ENCODE measurements at regions not wholly inside any gene's neighbourhood (a gene's known extent, or its start where the extent isn't known, plus 50 kb on each side); places are given as distances from the start of the nearest gene placed in this dataset.

GRCh38 chr14:49971156-49972130, 78.6 kb downstream of the ARF6 start:
- no peak for DNase-seq

DNA sequence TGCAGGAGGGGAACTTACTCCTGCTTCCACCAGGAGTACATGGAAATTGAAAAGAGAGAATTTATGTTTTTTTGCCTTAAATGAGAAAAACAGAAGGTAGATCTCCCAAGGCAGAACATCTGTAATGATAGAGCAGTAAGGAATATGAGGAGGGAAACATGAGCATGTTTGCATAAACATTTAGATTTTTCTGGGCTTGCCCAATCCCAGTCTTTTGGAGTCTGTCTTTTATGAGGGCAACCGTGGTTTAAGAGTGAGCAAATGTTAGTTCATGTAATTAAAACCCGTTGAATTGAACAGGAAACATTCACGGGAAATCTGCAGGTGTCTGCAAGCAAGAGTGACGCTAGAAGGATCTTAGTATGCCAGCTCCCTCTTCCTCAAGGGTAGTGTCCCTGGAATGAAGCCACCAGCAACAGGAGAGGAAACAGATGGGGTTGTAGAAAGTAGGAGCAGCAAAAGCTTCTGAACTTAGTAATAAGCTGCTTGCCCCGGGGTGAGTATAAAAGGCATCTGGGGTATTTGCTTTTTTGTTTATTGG, 79.3 kb downstream of the ARF6 start:
- no peak for DNase-seq

- DNase-seq, result no peak
Observed at GRCh38 chr14:49972823-49973222, 79.9 kb downstream of the ARF6 start.

GRCh38 chr14:49975276-49975675, 82.4 kb downstream of the ARF6 start:
- no peak for DNase-seq

DNA sequence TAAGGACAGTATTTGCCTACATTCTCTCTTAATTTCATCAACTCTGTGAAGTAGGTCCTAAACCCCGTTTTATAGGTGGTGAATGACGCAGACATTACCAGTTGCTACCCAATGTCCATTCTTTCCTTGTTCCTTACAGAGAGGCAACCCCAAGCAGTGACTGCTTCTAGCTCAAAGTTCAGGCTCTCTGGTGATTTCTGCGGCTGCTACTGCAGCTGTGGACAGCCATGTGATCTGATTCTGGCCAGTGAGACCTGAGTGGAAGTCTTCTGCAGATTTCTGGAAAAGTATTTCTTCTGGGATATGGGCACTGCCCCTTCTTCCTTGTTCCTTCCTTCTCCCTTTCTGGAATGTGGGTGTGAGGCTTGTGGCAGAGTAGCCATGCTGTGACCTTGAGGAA, 82.9 kb downstream of the ARF6 start:
- no peak for DNase-seq

DNA sequence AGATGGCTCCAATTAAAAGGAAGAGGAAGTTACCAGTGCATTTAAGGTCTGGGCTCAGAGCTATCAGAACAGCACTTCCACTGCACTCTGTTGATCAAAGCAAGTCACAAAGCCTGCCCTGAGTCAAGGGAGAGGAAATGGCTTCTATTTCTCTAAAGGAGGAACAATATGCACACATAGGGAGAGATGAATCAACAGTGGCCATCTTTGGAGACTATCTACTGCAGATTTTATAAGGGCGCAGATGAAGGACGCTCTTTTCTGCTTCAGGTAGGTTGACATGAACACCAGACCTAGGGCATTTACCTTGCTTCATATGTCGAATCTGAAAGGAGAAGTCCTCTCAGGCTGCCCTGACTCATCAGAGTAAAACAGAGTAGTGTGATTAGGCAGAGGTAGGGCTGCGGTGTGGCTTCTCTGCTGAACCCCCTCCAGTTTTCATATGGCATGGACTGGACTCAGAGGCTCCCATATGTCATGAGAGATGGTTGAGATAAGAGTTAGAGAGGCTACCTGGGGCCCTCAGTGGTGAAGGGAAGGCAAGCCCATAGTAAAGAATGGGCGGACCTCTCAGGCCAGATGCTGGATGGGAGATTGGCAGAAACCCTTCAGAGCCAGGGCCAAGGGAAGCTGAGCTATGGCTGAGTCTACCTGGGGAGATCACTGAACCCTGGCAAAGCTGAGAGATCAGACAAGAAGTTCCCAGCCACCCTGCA, 84.4 kb downstream of the ARF6 start:
- no peak for DNase-seq

GRCh38 chr14:49980027-49980426, 87.1 kb downstream of the ARF6 start:
- DNase-seq, result no peak

DNA sequence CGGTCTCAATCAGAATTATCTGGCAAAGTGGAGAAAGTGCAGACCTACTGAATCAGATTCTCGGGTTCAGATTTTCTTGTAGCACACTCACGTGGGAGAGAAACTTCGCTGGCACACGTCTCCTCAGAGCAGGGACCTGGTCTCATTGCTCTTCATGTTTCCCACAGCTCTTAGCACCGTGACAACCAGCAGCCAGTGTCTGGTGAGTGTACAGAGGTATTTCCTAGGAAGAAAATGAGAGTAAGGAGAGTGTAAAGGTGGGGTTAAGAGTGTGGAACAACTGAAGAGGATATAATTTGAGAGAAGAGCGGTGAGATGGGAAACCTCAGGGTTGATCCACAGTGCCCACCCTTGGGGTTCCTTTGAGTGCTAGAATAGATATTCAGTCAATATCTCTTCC, 89.2 kb downstream of the ARF6 start:
- DNase-seq, result no peak

GRCh38 chr14:49982501-49982951, 89.6 kb downstream of the ARF6 start:
- no peak for DNase-seq

DNA sequence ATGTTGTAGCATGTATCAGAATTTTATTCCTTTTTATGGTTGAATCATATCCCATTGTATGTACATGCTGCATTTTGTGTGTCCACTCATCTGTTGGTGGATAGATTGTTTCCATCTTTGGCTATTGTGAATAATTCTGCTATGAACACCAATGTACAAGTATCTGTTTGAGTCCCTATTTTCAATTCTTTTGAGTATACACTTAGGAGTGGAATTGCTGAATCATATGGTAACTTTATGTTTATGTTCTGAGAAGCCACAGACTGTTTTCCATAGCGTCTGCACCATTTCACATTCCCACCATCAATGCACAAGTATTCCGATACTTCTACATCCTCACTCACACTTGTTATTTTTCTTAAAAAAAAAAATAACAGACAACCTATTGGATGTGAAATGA, 91.5 kb downstream of the ARF6 start:
- no peak for DNase-seq

DNA sequence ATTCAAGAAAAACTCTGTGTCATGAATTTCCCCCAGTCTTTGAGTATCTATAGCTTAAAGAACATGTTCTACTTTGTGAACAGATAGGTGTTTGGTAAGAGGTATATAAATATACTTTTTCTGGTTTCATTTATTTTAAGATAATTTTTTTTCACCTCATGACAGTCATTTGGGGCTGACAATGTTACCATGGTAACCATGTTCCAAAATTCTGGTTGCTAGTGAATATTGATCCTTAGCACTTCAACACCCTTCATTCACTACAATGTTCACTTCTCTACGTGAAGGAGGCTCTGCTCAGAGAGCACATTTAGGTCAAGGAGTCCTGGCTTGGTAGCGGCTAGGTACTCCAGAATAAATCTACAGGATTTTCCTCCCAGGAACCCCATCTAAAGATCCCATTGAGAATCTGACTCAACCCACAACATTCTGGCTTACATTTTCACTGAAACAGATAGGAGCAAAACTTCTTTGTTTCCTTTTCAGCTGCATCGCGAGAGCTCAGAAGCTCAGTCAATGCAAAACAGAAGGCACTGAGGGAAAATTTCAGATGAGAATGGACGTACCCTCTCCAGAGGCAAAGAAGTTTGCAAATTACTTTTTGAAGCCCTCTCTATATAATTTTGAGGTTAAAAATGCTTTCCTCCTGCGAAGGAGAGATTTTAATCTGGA, 93.6 kb downstream of the ARF6 start:
- DNase-seq, result no peak

DNA sequence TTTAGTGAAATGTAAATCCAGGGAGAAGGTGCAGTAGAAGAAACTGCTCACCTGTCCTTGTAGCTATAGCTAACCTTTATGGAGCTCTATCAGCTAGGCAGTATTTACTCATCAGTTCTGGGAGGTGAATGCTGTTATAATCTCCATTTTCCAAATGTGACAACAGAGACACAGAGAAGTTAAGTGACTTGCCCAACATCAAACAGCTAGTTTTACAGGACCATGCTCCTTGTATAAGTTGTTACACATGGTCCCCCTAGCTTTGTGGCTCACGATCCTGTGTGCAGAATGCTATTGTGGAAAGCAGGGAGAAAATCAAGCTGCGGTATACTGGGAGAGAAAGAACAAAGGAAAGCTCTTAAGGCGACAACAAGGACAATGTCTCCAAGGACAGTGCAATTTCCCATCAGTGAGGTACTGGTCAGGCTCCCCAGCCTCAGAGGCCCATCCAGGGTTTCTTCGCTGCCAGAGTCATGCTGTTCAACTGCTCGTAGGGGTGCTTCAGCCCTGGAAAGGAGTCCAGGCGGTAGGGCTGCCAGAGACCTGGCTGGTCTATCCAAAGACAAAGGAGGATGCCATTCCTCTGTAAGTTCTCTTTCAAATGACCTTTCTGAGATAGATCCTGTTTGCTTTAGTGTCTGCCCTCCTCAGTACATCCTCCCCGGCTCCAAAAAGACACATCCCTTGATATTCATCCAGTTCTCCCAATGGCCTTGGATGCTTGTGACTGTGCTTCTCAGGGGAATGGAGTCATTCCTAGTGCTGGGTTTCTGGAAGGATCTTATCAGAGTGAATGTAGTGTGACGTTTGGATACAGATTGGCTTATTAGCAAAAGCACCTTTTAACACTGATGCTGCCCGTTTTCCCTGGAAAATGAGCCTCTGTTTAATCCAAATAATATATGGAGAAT, 95.5 kb downstream of the ARF6 start:
- no peak for DNase-seq

GRCh38 chr14:49989966-49990365, 97.1 kb downstream of the ARF6 start:
- no peak for DNase-seq

DNA sequence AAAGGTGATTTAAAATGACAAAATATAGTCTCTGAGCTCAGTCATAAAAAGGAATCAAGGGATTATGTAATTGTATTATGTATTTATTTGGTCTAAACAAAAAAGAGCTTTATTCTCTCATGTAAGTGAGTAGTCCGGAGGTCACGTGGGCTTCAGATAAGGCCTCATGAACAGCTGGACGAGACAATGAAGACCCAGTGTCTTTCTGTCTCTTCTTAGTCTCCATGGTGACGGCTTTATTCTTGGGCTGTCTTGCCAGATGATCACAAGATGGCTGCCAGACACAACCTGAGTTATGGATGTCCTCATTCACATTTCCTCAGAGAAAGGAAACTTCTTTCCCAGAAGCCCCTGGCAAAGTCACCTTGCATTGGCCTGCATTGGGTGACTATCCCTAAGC, 98.6 kb downstream of the ARF6 start:
- DNase-seq, result peak; percentile 17

- no peak for DNase-seq
Observed at GRCh38 chr14:49992036-49992435, 99.2 kb downstream of the ARF6 start.

- peak; percentile 40 for DNase-seq
Observed at GRCh38 chr14:49992448-49992847, 99.6 kb downstream of the ARF6 start.

GRCh38 chr14:49992901-49993339, 100.0 kb downstream of the ARF6 start:
- no peak for DNase-seq

DNA sequence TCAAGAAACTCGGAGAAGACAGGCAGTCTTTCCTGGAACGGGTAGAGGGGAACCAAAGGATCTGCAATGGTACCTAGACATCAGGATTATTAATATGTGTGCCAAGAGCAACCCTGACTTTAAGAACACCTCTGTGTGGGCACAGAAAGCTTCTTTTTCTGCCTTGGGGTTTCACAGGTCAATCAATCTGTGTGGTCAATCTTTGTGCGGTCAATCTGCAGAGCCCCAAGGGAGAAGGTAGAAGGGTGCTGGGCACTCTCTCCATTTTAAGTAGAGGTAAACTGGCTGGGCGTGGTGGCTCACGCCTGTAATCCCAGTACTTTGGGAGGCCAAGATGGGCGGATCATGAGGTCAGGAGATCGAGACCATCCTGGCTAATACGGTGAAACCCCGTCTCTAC, 100.7 kb downstream of the ARF6 start:
- no peak for DNase-seq

DNA sequence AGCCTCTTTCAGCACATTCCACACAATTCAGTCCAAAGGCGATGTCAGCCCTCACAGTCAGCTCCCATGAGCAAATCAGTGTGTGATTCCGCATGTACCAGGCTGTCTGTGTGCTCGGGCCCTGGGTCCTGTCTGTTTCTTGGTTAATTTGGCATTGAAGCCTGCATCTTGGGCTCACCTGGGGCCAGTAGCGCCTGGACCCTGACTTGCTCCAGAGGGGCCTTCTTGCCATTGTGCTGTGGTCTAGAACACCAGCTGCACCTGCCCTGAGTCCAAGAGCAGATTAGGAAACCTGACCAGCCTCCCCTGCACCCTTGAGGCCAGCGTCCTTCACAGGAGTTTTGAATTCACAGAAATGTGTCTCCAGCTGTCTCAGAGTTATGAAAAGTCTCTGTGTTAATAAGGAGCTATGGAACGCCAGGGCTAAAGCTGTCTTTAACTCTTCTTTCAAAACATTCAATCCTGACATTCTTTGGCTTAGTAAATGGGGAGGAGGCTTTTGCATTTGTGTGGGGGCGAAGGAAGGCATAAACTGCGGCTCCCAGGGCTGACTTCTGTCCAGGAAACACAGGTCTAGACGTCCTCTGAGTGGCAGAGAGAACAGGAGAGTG, 102.2 kb downstream of the ARF6 start:
- DNase-seq, result no peak

DNA sequence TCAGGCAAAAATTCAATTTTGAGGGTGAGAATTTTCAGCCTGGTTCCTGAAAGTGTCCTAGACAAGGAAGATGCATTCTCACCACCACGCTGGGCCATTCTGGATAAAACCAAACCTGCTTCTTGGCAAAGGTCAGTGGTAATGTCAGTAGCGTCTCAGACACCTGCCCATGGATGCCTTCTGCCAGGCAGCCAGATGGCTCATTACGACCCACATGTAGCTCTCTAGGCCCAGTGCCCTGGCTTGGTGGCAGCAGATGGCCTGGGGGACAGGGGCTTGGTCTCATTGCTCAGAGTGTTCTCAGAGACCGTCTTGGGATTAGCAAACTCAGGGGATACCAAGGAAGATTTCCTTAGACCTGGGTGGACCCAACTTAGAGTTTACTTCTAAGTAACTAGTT, 105.1 kb downstream of the ARF6 start:
- peak; percentile 14 for DNase-seq

GRCh38 chr14:49999146-49999761, 106.4 kb downstream of the ARF6 start:
- peak; percentile 19 for DNase-seq

All from retina (tissue), 1 donor.